ENCODE measurements at regions not wholly inside any gene's neighbourhood (a gene's known extent, or its start where the extent isn't known, plus 50 kb on each side); places are given as distances from the start of the nearest gene placed in this dataset.

- no peak for TF ChIP-seq CTCF (conservative IDR thresholded peaks at IDR 0.05; ENCODE audit: low read depth in 2 of 2)
- no peak for TF ChIP-seq ZNF462 (CRISPR knock-in tag; IDR thresholded peaks at IDR 0.05)
- TF ChIP-seq CREB1 (CRISPR knock-in tag; IDR thresholded peaks at IDR 0.05; ENCODE audit: low read depth): no peak
- no peak for TF ChIP-seq POLR2AphosphoS5 (IDR thresholded peaks at IDR 0.05; ENCODE audit: low read depth)
These were observed 95.2 kb upstream of the RBMS3 start for GRCh38 chr3:29185706-29186105.
